K562 (cell line): ENCODE measurements at regions not wholly inside any gene's neighbourhood (a gene's known extent, or its start where the extent isn't known, plus 50 kb on each side); places are given as distances from the start of the nearest gene placed in this dataset.

Experiments used
- ATAC-seq: fragments of 200-7000 bp; cut with Tn5 transposase; 3 replicates; pipeline ENCODE4 v1.9.1; 2020; ENCODE audit warnings: moderate library complexity
- BruUV-seq: library from RNA; stranded (reverse); fragments of 400-500 nt; replicated peaks from 2 replicates; lab custom pipeline; 2021; lab: Mats Ljungman, UMichigan
- CTCF ChIA-PET: fragments of 300-600 bp; formaldehyde crosslinking; extraction: SDS; loops from one replicate; lab custom pipeline; 2021; ENCODE audit warnings: low intra/inter-chr PET ratio; lab: Yijun Ruan, JAX
- POLR2A ChIA-PET: fragments of 300-600, 350-650 bp; sonication (Branson Sonifier 250); formaldehyde crosslinking; extraction: SDS; loops from one replicate; lab custom pipeline; 2021; ENCODE audit warnings: antibody characterized with exemption, inconsistent platforms; lab: Yijun Ruan, JAX
- DNase-seq, 4 experiments: peaks; one replicate each; pipeline versions ENCODE4 v3.0.0 to v3.0.0-alpha.2; 2011 to 2018; ENCODE audit warnings: low spot score in 3 of 4, mixed read lengths in 3 of 4; ENCODE audit errors: extremely low read depth in 1 of 4
- FAIRE-seq: peaks from 2 replicates; lab custom pipeline; 2011; peaks lifted over from hg19 to GRCh38; lab: Jason Lieb, UNC
- H2AFZ ChIP-seq: 2 replicates; pipeline ENCODE4 v1.6.0; 2011; ENCODE audit warnings: low read depth, low read length, control low read depth, inconsistent platforms
- H3K27ac ChIP-seq: fragments of 200-600 bp; 3 replicates; pipeline ENCODE4 v1.8.0; 2011; ENCODE audit warnings: low read depth, mild to moderate bottlenecking, control low read depth, inconsistent platforms, low read length, moderate library complexity, mixed read lengths; ENCODE audit errors: extremely low read depth
- H3K27me3 ChIP-seq, 2 experiments: fragments of 300-600 bp in 1 of 2; 2 replicates in 1 of 2; 3 replicates in 1 of 2; pipeline versions ENCODE4 v1.6.0 to v1.8.0; 2011; ENCODE audit warnings: inconsistent platforms in 2 of 2, low read length in 2 of 2, mild to moderate bottlenecking in 1 of 2, mixed read lengths in 1 of 2, moderate library complexity in 1 of 2; ENCODE audit not compliant: control insufficient read depth in 2 of 2, insufficient read depth in 2 of 2
- H3K36me3 ChIP-seq: fragments of 300-600 bp; 3 replicates; pipeline ENCODE4 v1.8.0; 2011; ENCODE audit warnings: mild to moderate bottlenecking, low read length, inconsistent platforms; ENCODE audit not compliant: control insufficient read depth, insufficient read depth
- H3K4me1 ChIP-seq, 2 experiments: fragments of 200-600 bp in 1 of 2; replicated peaks in 1 of 2; 2 replicates in 1 of 2; 3 replicates in 1 of 2; pipeline versions ENCODE4 v1.5.1 to v1.8.0; 2011; ENCODE audit warnings: inconsistent platforms in 2 of 2, low read length in 2 of 2, mild to moderate bottlenecking in 1 of 2, mixed read lengths in 1 of 2, moderate library complexity in 1 of 2; ENCODE audit not compliant: control insufficient read depth in 2 of 2, insufficient read depth in 2 of 2
- H3K4me2 ChIP-seq: 2 replicates; pipeline ENCODE4 v1.6.1; 2011; ENCODE audit warnings: low read length, control low read depth, inconsistent platforms, mixed read lengths; ENCODE audit not compliant: insufficient read depth
- H3K4me3 ChIP-seq: fragments of 200-600 bp; sonication (generic), shearing (Covaris generic); 2 replicates; pipeline ENCODE4 v1.5.1; 2016; ENCODE audit warnings: control low read depth, inconsistent platforms
- H3K79me2 ChIP-seq: fragments of 200-600 bp; 3 replicates; pipeline ENCODE4 v1.8.0; 2011; ENCODE audit warnings: low read length, inconsistent platforms; ENCODE audit not compliant: control insufficient read depth, insufficient read depth
- H3K9ac ChIP-seq, 2 experiments: 2 replicates each; pipeline versions ENCODE4 v1.6.0 to v1.6.1; 2011; ENCODE audit warnings: low read depth in 2 of 2, low read length in 2 of 2, control low read depth in 1 of 2, inconsistent platforms in 1 of 2, mild to moderate bottlenecking in 1 of 2, mixed read lengths in 1 of 2; ENCODE audit not compliant: insufficient read depth in 1 of 2
- H3K9me1 ChIP-seq: one replicate; pipeline ENCODE4 v1.6.0; 2011; ENCODE audit warnings: inconsistent platforms, mild to moderate bottlenecking, low read length, moderate library complexity; ENCODE audit not compliant: control insufficient read depth, insufficient read depth
- H3K9me3 ChIP-seq: replicated peaks from 2 replicates; pipeline ENCODE4 v1.5.1; 2011; ENCODE audit warnings: low read depth, low read length, inconsistent platforms; ENCODE audit not compliant: control insufficient read depth, insufficient read depth
- H4K20me1 ChIP-seq: replicated peaks from 2 replicates; pipeline ENCODE4 v1.6.1; 2011; ENCODE audit warnings: low read length, inconsistent platforms, mixed read lengths; ENCODE audit not compliant: control insufficient read depth, insufficient read depth
- BHLHE40 ChIP-seq: IDR thresholded peaks from 2 replicates; pipeline ENCODE4 v1.6.1; 2011; ENCODE audit warnings: low read length, improper control_type of control experiment
- DMBX1 ChIP-seq: fragments of 250-450 bp; sonication (Bioruptor Pico); IDR thresholded peaks from 2 replicates; pipeline ENCODE4 v1.8.0; 2022; ENCODE audit warnings: inconsistent platforms, mild to moderate bottlenecking, moderate library complexity, borderline replicate concordance
- ERF ChIP-seq: fragments of 450-650 bp; formaldehyde crosslinking; IDR thresholded peaks from 2 replicates; pipeline ENCODE4 v1.4.0; 2020; ENCODE audit warnings: mild to moderate bottlenecking, mixed read lengths
- FOXM1 ChIP-seq, 2 experiments: fragments of 450-650 bp in 1 of 2; sonication (generic) in 1 of 2; formaldehyde crosslinking in 1 of 2; IDR thresholded peaks; 2 replicates each; pipeline versions ENCODE4 v1.6.1 to v1.9.0; 2017 to 2022; ENCODE audit warnings: low read depth in 2 of 2, mild to moderate bottlenecking in 2 of 2, missing genetic modification reagents in 1 of 2, moderate library complexity in 1 of 2
- KDM4B ChIP-seq, 2 experiments: fragments of 450-650 bp in 1 of 2; sonication (generic) in 1 of 2; IDR thresholded peaks; 2 replicates each; pipeline ENCODE4 v1.6.1; 2016 to 2017; ENCODE audit warnings: borderline replicate concordance in 2 of 2, antibody characterized with exemption in 1 of 2, low read depth in 1 of 2, mild to moderate bottlenecking in 1 of 2
- MCM5 ChIP-seq: fragments of 450-650 bp; IDR thresholded peaks from 2 replicates; pipeline ENCODE4 v1.6.1; 2016; ENCODE audit warnings: low read depth
- PHB2 ChIP-seq: fragments of 450-650 bp; IDR thresholded peaks from 2 replicates; pipeline ENCODE4 v1.6.1; 2017; ENCODE audit warnings: low read depth
- PTRF ChIP-seq: fragments of 450-650 bp; IDR thresholded peaks from 2 replicates; pipeline ENCODE4 v1.6.1; 2016; ENCODE audit warnings: mild to moderate bottlenecking, missing genetic modification characterization, missing compliant biosample characterization
- RERE ChIP-seq: sonication (generic); formaldehyde crosslinking; IDR thresholded peaks from 2 replicates; pipeline ENCODE4 v1.8.0; 2023; ENCODE audit warnings: missing genetic modification reagents, mild to moderate bottlenecking, borderline replicate concordance
- STAT5A ChIP-seq: IDR thresholded peaks from 2 replicates; pipeline ENCODE4 v1.6.1; 2012; ENCODE audit warnings: low read length, inconsistent platforms, borderline replicate concordance
- ZNF507 ChIP-seq: conservative IDR thresholded peaks from 2 replicates; pipeline ENCODE4 v1.6.1; 2017; ENCODE audit warnings: missing genetic modification characterization, missing compliant biosample characterization
- WGBS: fragments of 100-300 bp; shearing (Covaris generic); methylation state at CpG from one replicate; pipeline ENCODE4 v1.1.6; 2016; ENCODE audit warnings: low coverage, mixed read lengths; ENCODE audit not compliant: insufficient coverage; ENCODE audit errors: missing lambda C conversion rate; 5-methylcytosine and 5-hydroxymethylcytosine counted together
- in situ Hi-C: fragments of 300-500 bp; cut with MboI; formaldehyde crosslinking; loops from 4 replicates; pipeline ENCODE4 v1.15.0; 2018; ENCODE audit warnings: inconsistent platforms, mixed read lengths
- intact Hi-C: fragments of 100-400 bp; cut with micrococcal nuclease; formaldehyde crosslinking; loops from 2 replicates; pipeline ENCODE4 v1.14.2; 2022
- TF ChIP-seq, protein P1 (sequence below): fragments of 250-450 bp; sonication (Bioruptor Pico); IDR thresholded peaks from 2 replicates; pipeline ENCODE4 v1.5.0; 2021

DNA sequence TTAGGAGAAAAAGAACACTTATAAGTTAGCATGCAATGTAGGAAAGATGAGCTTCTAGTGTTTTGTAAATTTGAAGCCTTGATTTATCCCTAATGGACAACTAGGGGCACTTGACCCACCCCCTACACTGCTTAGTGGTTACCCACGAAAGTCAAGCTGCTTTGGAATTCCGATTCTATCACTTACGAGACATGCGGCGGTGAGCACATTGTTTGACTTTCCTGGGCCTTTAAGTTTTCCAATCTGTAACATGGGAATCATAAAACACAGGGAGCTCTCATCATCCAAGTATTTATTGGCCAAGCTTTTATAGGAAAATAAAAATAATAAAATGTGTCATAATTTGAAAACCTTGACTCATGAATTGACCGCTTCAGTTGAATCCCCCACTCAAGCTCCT, 78.7 kb upstream of the PDK4 start:
- 3% methylated on average over 6 of the region's 6 CpGs for WGBS
- Histone ChIP-seq H3K9me3 (no peaks in the 10 kb centered on the region), H3K27ac (no peak overlapping the region), H3K9me1 (no peaks in the 10 kb centered on the region), H3K79me2 (no peaks in the 10 kb centered on the region), H3K4me3 (no peak overlapping the region), H4K20me1 (no peaks in the 10 kb centered on the region), H2AFZ (no peak overlapping the region), H3K27me3 (no peaks in the 10 kb centered on the region), H3K4me2 (no peak overlapping the region), H3K4me1 (no peaks in the 10 kb centered on the region), H3K9ac (no peak overlapping the region), H3K36me3 (no peaks in the 10 kb centered on the region)
- no peak for DNase-seq
- POLR2A ChIA-PET = no interaction called here
- TF ChIP-seq DMBX1 (CRISPR knock-in tag) = no peak
- TF ChIP-seq FOXM1 (IDR thresholded peaks at IDR 0.05; ENCODE audit: low read depth) = no peak
- TF ChIP-seq FOXM1 (CRISPR knock-in tag; IDR thresholded peaks at IDR 0.05; ENCODE audit: low read depth) = no peak
- TF ChIP-seq KDM4B (IDR thresholded peaks at IDR 0.05; ENCODE audit: borderline replicate concordance in 2 of 2, low read depth in 1 of 2) = no peak
- TF ChIP-seq, protein P1, sequence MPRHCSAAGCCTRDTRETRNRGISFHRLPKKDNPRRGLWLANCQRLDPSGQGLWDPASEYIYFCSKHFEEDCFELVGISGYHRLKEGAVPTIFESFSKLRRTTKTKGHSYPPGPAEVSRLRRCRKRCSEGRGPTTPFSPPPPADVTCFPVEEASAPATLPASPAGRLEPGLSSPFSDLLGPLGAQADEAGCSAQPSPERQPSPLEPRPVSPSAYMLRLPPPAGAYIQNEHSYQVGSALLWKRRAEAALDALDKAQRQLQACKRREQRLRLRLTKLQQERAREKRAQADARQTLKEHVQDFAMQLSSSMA = no peak
- FAIRE-seq = no peak
- no TSS peak for BruUV-seq
- in situ Hi-C loops = loop anchor here (5.0 kb wide), 1 partner anchor 43 kb away; no protein-coding TSS in a partner anchor
- ATAC-seq = no peak
- intact Hi-C loops = no loop called here
- CTCF ChIA-PET = no interaction called here

DNA sequence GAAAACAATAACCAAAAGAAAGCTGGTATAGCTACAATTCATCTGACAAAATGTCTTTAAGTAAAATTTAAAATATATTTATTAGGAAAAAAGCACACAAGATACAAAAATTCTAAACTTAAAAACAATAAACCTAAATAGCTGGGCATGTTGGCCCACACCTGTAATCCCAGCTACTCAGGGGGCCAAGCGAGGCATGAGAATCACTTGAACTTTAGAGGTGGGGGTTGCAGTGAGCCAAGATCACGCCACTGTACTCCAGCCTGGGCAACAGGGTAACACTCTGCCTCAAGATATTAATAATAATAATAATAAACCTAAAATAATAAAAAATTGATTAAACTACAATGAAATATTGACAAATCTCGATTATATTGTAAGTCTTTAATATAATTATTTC, 77.8 kb upstream of the PDK4 start:
- in situ Hi-C loops = no loop called here
- ChIA-PET POLR2A (no interaction called here), CTCF (no interaction called here)
- DNase-seq = no peak
- H3K4me3 ChIP-seq = no peak overlapping the region
- no peaks in the 10 kb centered on the region for H3K36me3 ChIP-seq
- no peaks in the 10 kb centered on the region for H3K4me1 ChIP-seq
- FAIRE-seq = no peak
- no peaks in the 10 kb centered on the region for H4K20me1 ChIP-seq
- H3K9ac ChIP-seq = no peak overlapping the region
- H3K4me2 ChIP-seq = no peak overlapping the region
- H2AFZ ChIP-seq = no peak overlapping the region
- no peaks in the 10 kb centered on the region for H3K27me3 ChIP-seq
- H3K9me3 ChIP-seq = no peaks in the 10 kb centered on the region
- H3K27ac ChIP-seq = no peak overlapping the region
- intact Hi-C loops = no loop called here
- ATAC-seq = no peak
- no peaks in the 10 kb centered on the region for H3K79me2 ChIP-seq
- WGBS = 2% methylated on average over 3 of the region's 3 CpGs
- BruUV-seq = no TSS peak
- no peaks in the 10 kb centered on the region for H3K9me1 ChIP-seq
- TF ChIP-seq PHB2 (no peak), MCM5 (no peak), RERE (no peak), STAT5A (no peak), BHLHE40 (no peak), ZNF507 (tag) (no peak), PTRF (tag) (no peak), ERF (no peak)
